ENCODE measurements at regions not wholly inside any gene's neighbourhood (a gene's known extent, or its start where the extent isn't known, plus 50 kb on each side); places are given as distances from the start of the nearest gene placed in this dataset.

DNA sequence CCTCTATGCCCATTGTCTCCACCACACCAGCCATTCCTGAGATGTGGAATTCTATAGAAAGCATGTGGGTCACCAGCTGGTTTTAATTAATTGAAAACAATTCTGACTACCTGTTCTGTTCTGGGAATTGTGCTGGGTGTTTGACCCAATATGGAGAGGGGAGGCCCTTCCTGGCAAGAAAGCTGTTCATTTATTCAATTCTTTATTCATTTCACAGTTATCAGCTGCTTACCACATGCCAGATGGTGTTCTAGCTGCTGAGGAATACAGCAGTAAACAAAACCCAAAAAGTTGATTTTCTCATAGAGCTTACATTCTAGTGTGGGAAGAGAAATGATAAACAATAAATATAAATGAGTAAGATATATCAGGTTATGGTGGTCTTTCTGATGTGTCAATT lies 296.1 kb upstream of the RASGRP1 start:
- DNase-seq (ENCODE audit: low spot score), result no peak

DNA sequence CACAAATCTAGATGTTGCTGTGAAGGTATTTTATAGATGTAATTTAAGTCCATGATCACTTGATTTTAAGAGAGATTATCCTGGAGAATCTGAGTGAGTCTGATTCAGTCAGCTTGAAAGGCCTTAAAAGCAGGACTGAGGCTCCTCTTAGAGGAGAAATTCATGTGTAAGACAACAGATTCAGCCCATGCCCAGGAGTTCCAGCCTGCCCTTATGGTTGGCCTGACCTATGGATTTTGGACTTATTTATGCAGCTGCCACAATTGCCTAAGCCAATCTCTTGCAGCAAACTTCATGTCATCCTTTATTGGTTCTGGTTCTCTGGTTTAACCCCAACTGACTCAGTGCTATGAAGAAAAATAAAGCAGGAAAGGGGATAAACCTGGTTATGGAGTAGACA lies 296.5 kb upstream of the RASGRP1 start:
- no peak for DNase-seq (ENCODE audit: low spot score)

GRCh38 chr15:38862099-38862498 lies 297.5 kb upstream of the RASGRP1 start:
- DNase-seq (ENCODE audit: low spot score), result no peak

DNA sequence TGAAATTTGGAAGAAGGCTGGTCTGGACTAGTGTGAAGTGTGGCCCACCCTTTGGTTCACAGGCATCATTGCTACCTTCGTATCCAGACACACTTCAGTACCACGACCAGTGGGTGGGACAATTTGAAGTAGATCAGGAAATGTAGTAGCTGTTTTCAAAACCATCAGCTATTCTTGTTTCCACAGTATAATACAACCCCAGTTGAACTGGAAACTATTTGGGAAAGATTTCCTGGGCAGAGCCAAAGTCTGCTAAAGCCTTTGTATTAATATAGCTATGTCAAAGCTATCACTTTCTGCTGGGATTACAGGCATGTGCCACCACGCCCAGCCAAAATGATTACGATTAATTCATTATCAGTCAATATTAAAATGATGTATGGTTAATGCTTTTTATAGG lies 298.8 kb upstream of the RASGRP1 start:
- DNase-seq (ENCODE audit: low spot score), result no peak

DNA sequence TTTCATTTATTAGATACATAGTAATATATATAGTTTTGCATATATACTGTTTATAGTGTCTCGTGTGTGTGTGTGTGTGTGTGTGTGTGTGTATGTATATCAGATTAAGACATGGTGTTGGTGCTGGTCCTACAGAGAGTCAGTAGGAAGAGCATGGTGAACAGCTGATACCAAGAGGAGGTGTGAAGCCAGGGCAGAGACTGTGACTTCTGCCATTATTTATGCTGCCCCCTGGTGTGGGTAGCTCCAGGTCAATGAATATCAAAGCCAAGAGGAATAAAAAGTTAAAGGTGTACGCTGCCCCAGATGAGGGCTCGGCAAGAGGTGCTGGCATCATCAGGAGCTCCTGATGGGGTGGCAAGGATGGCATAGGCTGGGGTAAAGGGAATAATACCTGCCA lies 299.5 kb upstream of the RASGRP1 start:
- no peak for DNase-seq (ENCODE audit: low spot score)

DNA sequence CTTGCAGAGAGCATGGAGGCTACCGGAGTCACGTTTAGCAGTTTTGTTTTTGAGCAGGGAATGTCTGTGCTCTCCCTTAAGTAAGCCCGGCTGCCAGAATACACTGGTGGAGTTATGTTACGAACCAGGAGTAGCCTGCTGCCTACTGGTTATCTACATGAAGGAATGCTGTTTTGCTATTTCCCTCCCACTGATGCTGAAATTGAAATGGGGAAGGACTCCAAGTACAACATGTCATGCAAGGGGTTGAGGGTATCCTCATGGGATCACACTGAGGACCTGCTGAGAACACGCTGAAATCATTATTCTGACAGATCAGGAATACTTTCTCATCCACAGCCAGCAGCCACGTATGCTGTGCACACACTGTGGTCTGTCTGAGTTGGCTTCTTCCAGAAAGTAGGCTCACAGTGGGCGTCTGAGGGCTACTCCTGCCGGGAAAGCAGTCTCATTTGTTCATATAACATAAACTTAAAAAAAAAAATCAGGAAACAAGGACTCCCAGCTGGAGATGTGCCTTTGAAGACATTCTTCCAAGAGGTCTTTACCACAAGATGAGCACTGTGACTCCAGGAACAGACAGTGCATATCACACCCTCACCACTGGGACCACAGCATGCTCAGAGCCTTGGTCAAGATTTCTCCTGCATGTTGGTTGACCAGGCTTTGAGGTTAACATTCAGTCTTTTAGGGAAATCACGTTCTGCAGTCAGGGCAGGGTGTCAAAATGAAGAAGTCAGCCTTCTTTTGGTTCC lies 300.4 kb upstream of the RASGRP1 start:
- DNase-seq (ENCODE audit: low spot score), result peak; percentile 50

GRCh38 chr15:38867556-38867955 lies 302.9 kb upstream of the RASGRP1 start:
- DNase-seq (ENCODE audit: low spot score), result no peak

GRCh38 chr15:38868326-38869114 lies 303.9 kb upstream of the RASGRP1 start:
- peak; percentile 52 for DNase-seq (ENCODE audit: low spot score)

DNA sequence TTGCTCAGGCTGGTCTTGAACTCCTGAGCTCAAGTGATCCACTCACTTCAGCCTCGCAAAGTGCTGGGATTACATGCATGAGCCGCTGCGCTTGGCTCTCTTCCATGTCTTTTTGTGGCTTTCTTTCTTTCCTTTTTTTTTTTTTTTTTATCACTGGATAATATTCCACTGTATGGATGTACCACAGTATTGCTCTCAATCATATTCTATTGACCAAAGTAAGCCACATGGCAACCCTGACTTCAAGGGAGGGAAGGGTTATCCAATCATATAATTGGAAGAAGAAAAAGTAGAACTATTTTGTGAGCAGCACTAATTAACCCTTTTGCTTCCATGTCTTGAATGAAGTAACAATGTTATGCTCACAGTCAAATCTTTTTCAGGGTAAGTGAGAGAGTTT lies 307.0 kb upstream of the RASGRP1 start:
- no peak for DNase-seq (ENCODE audit: low spot score)

GRCh38 chr15:38872732-38873131 lies 308.1 kb upstream of the RASGRP1 start:
- DNase-seq (ENCODE audit: low spot score), result no peak

DNA sequence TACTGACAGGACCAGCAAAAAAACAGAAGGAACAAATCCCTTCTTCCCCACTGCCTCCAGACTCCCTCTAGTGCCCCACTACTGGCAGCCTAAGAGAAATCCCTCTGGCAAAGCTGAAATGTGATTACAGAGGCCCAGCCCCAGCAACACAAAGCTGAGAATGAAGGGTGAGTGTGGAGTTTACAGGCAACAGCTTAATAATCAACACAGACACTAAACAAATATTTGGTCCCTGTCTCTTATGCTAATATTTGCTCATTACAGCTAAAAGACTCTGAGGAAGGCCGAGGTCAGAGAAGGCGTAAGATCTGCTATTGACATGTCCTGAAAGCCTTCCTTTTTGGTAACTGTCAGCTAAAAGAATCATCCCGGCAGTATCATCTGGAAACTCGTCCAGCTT lies 308.5 kb upstream of the RASGRP1 start:
- DNase-seq (ENCODE audit: low spot score), result no peak

DNA sequence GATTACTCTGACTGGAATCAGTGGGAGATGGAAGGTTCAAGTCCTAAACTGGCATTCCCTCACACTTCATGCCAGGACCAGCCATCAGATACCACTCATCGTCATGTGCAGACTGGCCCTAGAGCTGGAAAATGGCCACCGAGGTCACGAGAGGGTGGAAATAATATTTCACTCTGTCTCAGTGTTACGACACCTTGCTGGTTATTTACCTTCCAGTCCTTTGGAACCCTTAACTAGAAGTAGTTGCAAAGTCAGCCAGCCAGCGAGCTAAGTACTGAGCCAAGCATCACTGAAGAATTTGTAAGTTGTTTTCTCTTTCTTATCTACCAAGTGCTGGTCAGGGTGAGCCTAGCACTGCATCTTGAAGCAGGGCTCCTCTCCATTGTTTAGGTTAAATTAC lies 309.9 kb upstream of the RASGRP1 start:
- DNase-seq (ENCODE audit: low spot score), result no peak

DNA sequence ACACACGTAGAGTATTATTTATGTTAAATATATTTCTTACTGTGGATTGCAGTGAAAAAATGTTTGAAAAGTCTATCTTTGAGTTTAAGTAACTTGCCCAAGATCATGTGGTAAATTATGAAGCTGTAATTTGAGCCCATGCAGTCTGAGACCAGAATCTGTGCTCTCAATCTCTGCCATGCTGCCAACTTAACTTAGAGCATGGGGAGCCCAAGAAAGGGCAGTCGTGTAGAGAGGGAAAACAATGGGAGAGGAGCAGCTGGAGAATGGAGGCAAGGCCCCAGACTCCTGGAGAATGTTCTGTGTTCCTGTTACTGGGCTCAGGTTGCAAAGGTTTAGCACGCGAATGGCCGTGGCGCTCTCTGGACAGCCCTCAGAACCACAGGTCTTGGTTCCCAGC lies 311.6 kb upstream of the RASGRP1 start:
- DNase-seq (ENCODE audit: low spot score), result no peak

- DNase-seq (ENCODE audit: low spot score), result no peak
These were observed 312.0 kb upstream of the RASGRP1 start for GRCh38 chr15:38876621-38877020.

DNA sequence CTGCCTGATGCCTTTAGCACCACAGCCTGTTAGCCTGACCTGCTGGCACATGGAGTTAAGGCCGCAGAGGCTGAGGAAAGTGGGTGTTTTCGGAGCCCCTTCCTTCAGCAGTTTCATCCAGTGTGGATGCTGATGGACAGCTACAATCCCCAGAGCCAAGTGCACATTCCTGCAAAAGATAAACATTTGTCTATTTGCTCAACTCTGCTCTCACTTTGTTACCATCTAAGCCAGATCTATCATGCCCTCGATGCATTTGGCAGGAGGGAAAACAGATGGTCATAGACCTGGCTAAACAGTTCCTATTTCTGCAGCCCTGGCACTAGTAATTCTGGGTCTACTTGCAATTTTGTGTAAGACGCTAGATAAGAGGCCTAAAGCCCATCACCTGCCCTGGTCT lies 312.9 kb upstream of the RASGRP1 start:
- no peak for DNase-seq (ENCODE audit: low spot score)

DNA sequence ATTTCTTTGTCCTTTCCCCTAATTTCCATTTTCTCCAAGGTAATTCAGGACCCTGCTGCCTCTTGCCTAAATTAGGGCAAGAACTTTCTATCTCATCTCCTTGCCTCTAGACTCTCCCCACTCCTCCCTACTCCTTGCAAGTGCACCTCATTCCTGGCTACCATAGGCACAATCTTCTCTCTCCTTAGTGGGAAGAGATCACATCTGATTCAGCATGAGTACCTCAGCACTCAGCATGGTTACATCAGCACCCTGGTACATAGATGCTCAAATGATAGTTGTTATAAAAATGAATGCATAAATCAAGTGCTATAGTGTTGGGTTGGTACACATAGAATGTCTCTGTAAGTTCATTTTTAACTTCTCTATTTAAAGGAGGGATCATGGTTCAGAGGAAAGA lies 313.4 kb upstream of the RASGRP1 start:
- no peak for DNase-seq (ENCODE audit: low spot score)

DNA sequence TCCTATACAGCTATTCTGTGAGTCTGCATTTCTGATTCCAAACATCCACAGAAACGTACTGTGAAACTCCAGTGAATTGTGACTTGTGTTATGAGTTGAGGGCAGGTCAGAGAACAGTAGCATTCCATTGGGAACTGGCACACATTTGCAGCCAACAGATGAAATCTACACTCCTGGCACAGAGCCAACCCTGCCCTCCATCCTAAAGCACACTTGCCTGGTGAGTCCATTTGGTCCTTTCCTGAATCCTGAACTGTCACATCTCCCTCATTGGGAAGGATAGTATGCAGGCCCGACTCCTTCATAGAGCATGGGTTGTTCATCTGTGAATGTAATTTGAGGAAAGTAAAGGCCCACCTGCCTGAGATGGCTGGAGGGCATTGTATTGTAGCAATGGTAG lies 314.3 kb upstream of the RASGRP1 start:
- DNase-seq (ENCODE audit: low spot score), result no peak

DNA sequence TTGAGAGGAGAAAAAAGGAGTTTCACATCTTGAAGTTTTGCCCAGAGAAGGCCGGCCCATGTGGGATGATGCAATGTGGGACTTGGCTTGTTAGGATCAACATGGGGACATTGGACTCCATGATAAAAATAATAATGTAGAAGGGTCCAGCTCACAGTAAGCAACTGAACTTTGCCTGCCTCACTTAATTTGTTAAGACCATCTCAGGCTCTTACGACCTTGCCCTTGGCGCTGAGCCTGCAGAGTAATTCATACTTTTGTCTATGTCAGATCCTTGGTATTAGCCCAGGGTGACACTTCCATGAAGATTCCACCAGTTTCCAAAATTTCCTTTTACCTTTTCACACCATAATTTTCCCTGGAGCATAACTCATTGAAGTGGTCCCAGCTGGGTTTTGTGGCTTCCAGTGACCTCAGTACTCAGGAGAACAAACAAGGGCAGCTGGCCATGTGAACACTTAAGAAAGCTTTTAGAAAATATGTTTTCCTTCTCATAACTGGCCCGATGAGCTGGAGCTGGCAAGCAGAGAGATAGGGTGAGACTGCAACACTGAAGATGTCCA lies 315.4 kb upstream of the RASGRP1 start:
- no peak for DNase-seq (ENCODE audit: low spot score)

DNA sequence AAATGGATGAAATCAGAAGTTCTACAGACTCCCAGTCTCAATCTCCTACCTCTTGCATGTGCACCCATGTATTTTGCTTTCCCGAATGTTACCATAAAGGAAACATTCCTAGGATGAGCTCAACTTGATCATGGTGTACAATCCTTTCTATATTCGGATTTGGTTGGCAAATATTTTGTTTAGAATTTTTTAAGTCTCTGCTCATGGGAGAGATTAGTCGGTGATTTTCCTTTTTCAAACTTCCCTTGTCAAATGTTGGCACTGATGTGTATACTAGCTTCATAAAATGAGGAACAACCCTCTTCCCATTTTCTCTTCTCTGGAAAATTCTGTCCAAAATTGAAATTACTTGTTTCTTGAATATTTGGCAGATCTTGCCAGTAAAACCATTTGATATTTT lies 317.6 kb upstream of the RASGRP1 start:
- DNase-seq (ENCODE audit: low spot score), result no peak

DNA sequence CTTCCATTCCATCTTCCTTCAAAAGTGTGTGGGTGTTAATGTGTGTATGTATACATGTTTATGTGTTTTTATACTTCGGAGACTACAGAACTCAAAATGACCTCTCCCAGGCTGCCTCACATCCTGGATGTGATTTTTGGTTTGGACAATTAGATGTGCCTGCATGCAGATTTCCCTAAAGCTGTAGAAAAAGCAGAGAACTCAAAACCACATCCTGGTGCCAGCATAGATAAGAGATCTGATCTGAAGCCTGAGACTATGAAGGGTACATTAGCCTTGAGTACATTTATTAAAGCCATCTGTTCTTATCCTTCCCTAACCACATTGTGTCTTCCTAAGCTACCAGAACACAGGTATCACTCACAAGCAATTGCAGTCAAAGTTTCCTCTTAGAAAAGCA lies 319.4 kb upstream of the RASGRP1 start:
- DNase-seq (ENCODE audit: low spot score), result no peak

DNA sequence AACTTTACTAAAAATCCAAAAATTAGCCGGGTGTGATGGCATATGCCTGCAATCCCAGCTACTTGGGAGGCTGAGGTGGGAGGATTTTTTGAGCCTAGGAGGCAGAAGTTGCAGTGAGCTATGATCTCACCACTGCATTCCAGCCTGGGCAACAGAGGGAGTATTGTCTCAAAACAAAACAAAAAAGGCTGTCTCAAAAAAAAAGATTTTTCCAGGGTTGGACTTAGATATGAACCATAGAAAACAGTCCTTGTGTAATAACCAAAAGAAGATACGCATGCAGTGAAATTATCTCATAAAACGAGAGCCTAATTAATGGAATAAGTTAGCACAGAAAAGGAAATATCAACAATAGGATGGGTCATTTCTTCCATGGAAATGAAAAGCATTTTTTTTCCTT lies 320.4 kb upstream of the RASGRP1 start:
- DNase-seq (ENCODE audit: low spot score), result no peak

DNA sequence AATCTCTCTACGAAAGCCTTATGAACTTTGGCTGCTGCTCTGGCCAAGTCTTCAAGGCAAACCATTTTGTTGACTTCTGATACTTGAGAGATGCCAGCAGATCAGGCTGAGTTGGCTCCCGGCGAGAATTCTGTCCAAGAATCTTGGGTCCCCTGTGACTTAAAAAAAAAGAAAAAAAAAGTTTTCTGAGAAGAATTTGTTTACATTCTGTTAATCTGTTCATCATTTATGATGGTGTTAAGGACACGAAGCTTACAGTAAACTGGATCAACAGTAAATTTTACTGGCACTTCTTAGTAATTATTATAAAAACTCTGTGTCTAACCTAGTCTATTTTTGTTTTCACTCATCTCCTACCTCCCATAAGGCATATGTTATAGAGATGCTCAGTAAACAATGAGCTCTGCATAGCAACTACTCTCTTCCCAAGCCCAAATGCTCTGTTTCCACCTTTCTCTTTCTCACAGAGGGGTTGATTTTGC lies 320.9 kb upstream of the RASGRP1 start:
- DNase-seq (ENCODE audit: low spot score), result no peak
